Osteoblast (primary cell): ENCODE measurements at regions not wholly inside any gene's neighbourhood (a gene's known extent, or its start where the extent isn't known, plus 50 kb on each side); places are given as distances from the start of the nearest gene placed in this dataset.
"Not testable (repeated sequence)": the region's sequence is repeated elsewhere in the genome, so short reads cannot be mapped to it uniquely, and the experiment has no call there.

ENCODE experiments used
- DNase-seq: peaks from one replicate; pipeline ENCODE4 v3.0.0; 2011; ENCODE audit warnings: low spot score, mixed read lengths; ENCODE audit not compliant: insufficient read length; ENCODE audit errors: missing footprints
- H2AFZ ChIP-seq: 2 replicates; pipeline ENCODE4 v1.6.0; 2011; ENCODE audit warnings: mild to moderate bottlenecking, low read length
- H3K27ac ChIP-seq: 2 replicates; pipeline ENCODE4 v1.5.1; 2011; ENCODE audit warnings: mild to moderate bottlenecking, low read depth, low read length, moderate library complexity
- H3K27me3 ChIP-seq: 2 replicates; pipeline ENCODE4 v1.6.0; 2012; ENCODE audit warnings: mild to moderate bottlenecking, control low read depth, inconsistent platforms, low read length, moderate library complexity; ENCODE audit not compliant: insufficient read depth
- H3K36me3 ChIP-seq: 2 replicates; pipeline ENCODE4 v1.5.1; 2011; ENCODE audit warnings: mild to moderate bottlenecking, low read length, control low read depth, moderate library complexity; ENCODE audit not compliant: insufficient read depth
- H3K4me1 ChIP-seq: 2 replicates; pipeline ENCODE4 v1.5.1; 2011; ENCODE audit warnings: mild to moderate bottlenecking, low read length, control low read depth, moderate library complexity; ENCODE audit not compliant: insufficient read depth
- H3K4me2 ChIP-seq: 2 replicates; pipeline ENCODE4 v1.6.0; 2011; ENCODE audit warnings: mild to moderate bottlenecking, low read length; ENCODE audit not compliant: insufficient read depth
- H3K4me3 ChIP-seq: fragments of 200-600 bp; sonication (generic); 3 replicates; pipeline ENCODE4 v1.5.1; 2012; ENCODE audit warnings: mild to moderate bottlenecking, low read length, inconsistent platforms; ENCODE audit not compliant: insufficient read depth
- H3K79me2 ChIP-seq: 2 replicates; pipeline ENCODE4 v1.6.0; 2012; ENCODE audit warnings: mild to moderate bottlenecking, low read length, control low read depth, inconsistent platforms; ENCODE audit not compliant: insufficient read depth
- H3K9me3 ChIP-seq: 2 replicates; pipeline ENCODE4 v1.5.1; 2011; ENCODE audit warnings: low read depth, low read length, control low read depth
- H4K20me1 ChIP-seq: 2 replicates; pipeline ENCODE4 v1.6.0; 2012; ENCODE audit warnings: mild to moderate bottlenecking, low read length, control low read depth; ENCODE audit not compliant: insufficient read depth
- CTCF ChIP-seq: IDR thresholded peaks from 2 replicates; pipeline ENCODE4 v1.5.1; 2011; ENCODE audit warnings: mild to moderate bottlenecking, low read depth, low read length, moderate library complexity; ENCODE audit errors: extremely low read depth

DNA sequence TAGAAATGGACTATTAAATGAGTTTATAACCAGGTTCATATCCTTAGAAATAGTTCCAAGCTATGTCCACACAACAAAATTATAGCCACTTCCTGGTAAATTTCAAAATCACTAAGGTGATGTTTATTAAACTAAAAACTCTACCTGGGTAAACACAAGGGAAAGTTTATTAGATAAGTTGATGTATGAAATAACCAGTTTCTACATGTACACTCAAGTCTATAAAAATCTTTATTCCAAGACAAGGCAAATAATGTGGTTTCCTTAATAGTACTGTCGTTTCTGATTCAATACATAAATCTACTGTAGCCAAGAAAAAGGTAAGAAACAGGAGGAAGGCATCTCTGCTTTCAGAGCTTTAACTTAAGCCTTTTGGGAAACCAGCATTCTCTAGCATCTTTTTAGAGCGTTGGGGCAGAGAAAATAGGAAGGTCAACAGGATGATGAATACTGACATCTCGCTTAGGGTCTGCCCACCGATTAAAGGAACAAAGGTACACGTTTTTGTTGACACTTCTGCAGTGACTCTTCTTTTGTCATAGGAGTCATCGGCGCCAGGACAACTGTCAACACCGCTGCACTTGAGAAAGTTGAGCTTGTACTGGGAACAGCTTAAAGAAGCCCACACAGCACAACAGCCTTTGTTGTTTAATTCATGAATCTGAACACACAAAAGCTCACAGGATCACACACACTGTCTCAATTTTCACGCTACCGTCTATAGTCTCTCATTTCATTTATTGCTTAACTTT, 513.6 kb downstream of the SLCO4C1 start:
- Histone ChIP-seq H3K4me1 (no peaks in the 10 kb centered on the region), H3K4me2 (no peak overlapping the region), H3K4me3 (no peak overlapping the region), H3K36me3 (no peaks in the 10 kb centered on the region), H3K9me3 (no peaks in the 10 kb centered on the region), H3K79me2 (no peaks in the 10 kb centered on the region), H3K27me3 (no peaks in the 10 kb centered on the region), H4K20me1 (no peaks in the 10 kb centered on the region), H3K27ac (no peak overlapping the region), H2AFZ (no peak overlapping the region)
- DNase-seq: peak; percentile 23
- TF ChIP-seq CTCF: no peak

DNA sequence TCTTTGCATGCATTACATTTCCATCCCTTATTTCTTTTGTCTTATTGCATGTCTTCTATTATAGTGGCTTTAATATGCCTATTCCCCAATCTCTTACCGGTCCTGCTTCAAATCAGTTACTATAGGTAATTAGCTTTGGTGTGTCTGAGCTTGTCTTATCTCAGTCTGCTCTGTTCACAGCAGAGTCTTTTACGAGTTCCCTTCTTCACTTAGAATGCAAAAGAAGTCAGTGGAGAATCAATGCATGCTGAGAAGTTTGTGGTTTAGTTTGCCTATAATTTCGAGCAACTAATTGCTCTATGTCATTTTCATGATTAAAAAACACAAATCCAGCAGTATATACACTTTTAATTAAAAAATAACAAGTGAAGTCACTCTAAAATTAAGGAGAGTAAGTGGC, 545.0 kb downstream of the SLCO4C1 start:
- Histone ChIP-seq H3K4me2 (no peak overlapping the region), H3K79me2 (no peaks in the 10 kb centered on the region), H4K20me1 (no peaks in the 10 kb centered on the region), H3K9me3 (peaks cover 3% of the 10 kb centered on the region), H3K27me3 (no peaks in the 10 kb centered on the region), H3K4me1 (no peaks in the 10 kb centered on the region), H3K36me3 (no peaks in the 10 kb centered on the region), H2AFZ (no peak overlapping the region), H3K4me3 (no peak overlapping the region), H3K27ac (no peak overlapping the region)
- TF ChIP-seq CTCF: no peak
- DNase-seq: no peak

GRCh38 chr5:101743000-101743399, 553.1 kb downstream of the SLCO4C1 start:
- not testable (repeated sequence) for H3K4me1 ChIP-seq, H3K79me2 ChIP-seq, H3K36me3 ChIP-seq, H4K20me1 ChIP-seq, DNase-seq, H2AFZ ChIP-seq, H3K9me3 ChIP-seq, H3K27me3 ChIP-seq, H3K4me2 ChIP-seq, H3K4me3 ChIP-seq, H3K27ac ChIP-seq

- Histone ChIP-seq H3K4me3 (no peak overlapping the region), H4K20me1 (no peaks in the 10 kb centered on the region), H3K27me3 (no peaks in the 10 kb centered on the region)
Measured at GRCh38 chr5:101728933-101729332, 567.2 kb downstream of the SLCO4C1 start.

More at GRCh38 chr5:101728933-101729332, 567.2 kb downstream of the SLCO4C1 start:
- Histone ChIP-seq H3K36me3 (no peaks in the 10 kb centered on the region), H3K4me2 (no peak overlapping the region), H3K4me1 (no peaks in the 10 kb centered on the region), H2AFZ (no peak overlapping the region), H3K9me3 (no peaks in the 10 kb centered on the region), H3K27ac (no peak overlapping the region), H3K79me2 (no peaks in the 10 kb centered on the region)
- no peak for TF ChIP-seq CTCF
- no peak for DNase-seq
